ENCODE measurements at regions not wholly inside any gene's neighbourhood (a gene's known extent, or its start where the extent isn't known, plus 50 kb on each side); places are given as distances from the start of the nearest gene placed in this dataset.

DNA sequence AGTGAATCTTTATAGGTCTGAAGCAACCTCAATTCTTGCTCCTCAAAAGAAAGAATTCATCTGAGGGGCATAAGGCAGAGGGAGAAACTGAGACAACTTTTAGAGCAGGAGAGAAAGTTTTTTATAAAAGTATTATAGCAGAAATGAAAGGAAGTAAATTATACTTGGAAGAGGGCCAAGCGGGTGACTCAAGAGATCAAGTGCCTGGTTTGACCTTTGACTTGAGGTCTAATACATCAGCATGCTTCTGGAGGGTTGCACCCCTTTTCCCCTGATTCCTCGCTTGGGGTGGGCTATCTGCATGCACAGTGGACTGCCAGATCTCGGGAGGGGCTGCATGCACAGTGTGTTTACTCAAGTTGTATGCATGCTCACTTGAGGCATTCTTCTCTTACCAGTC lies 268.5 kb upstream of the LRATD1 start:
- TF ChIP-seq, protein P1, sequence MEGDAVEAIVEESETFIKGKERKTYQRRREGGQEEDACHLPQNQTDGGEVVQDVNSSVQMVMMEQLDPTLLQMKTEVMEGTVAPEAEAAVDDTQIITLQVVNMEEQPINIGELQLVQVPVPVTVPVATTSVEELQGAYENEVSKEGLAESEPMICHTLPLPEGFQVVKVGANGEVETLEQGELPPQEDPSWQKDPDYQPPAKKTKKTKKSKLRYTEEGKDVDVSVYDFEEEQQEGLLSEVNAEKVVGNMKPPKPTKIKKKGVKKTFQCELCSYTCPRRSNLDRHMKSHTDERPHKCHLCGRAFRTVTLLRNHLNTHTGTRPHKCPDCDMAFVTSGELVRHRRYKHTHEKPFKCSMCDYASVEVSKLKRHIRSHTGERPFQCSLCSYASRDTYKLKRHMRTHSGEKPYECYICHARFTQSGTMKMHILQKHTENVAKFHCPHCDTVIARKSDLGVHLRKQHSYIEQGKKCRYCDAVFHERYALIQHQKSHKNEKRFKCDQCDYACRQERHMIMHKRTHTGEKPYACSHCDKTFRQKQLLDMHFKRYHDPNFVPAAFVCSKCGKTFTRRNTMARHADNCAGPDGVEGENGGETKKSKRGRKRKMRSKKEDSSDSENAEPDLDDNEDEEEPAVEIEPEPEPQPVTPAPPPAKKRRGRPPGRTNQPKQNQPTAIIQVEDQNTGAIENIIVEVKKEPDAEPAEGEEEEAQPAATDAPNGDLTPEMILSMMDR (IDR thresholded peaks at IDR 0.05) = no peak
- no peak for TF ChIP-seq POLR2AphosphoS5 (IDR thresholded peaks at IDR 0.05; ENCODE audit: insufficient read depth in 1 of 2, low read depth in 1 of 2)

All from vagina (tissue), 2 donors.